Hematopoietic multipotent progenitor cell treated with erythropoietin and hydrocortisone succinate and interleukin-3 and kit ligand, for 15 days (in vitro differentiated cells): ENCODE measurements at regions not wholly inside any gene's neighbourhood (a gene's known extent, or its start where the extent isn't known, plus 50 kb on each side); places are given as distances from the start of the nearest gene placed in this dataset.
"Not testable (repeated sequence)": the region's sequence is repeated elsewhere in the genome, so short reads cannot be mapped to it uniquely, and the experiment has no call there.

Experiments used
- DNase-seq: peaks from one replicate; pipeline ENCODE4 v3.0.0-alpha.2; 2015; ENCODE audit warnings: low spot score

GRCh38 chr2:3115301-3116042, 262.1 kb downstream of the EIPR1 start:
- no peak for DNase-seq

DNA sequence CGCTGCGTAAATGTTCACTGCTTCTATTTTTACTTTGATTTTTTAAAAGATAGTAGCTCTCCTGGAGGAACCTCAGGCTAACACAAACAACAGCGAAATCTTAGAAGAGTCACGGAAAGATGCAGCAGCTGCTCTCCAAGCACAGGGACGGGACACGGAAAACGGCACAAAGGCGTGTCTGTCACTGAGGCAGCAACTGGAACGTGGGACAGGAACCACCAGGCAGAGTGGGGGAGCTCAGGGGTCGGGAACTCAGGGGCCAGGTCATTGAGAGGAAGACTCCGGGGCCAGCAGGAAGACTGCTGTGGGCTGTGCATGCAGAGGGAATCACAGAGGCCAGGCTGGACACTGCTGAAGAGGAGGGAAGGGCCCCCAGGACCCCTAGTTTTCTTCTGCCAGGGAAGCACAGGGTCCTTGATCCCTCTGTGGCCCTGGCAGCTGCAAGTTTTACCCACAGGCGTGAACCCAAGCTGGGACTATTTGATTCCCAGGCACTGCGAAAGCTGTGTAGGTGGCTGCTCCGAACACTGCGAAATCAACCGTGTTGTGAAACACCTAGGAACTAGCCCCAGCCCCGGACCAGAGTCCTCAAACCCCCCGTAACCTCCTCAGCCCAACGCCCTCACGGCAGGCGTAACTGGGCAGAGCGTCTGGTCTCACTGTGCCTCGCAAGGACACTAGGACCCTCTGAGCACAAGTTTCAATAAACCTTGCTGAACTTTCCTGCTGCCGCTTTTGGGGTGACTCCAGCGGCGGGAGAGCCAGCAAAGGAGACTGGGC, 263.0 kb downstream of the EIPR1 start:
- DNase-seq = no peak

GRCh38 chr2:3113769-3114168, 263.8 kb downstream of the EIPR1 start:
- no peak for DNase-seq

DNA sequence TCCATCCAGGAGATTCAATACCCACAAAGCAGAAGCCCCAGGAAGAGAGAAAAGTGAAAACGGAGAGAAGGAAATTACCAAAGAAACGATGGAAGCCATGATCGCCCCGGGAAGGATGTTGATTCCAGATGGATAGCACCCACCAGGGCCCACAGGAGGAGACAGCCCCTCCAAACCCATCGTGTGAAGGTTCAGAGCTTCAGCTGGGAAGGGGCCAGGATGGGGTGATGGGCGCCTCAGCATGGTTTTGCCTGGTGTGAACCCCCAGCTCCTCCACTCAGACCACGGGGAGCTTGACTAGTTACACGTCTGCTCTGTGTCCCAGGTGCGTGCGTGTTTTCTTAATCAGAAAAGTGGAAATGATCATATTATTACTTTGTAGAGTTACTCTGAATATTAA, 264.5 kb downstream of the EIPR1 start:
- DNase-seq = no peak

GRCh38 chr2:3112553-3112952, 265.1 kb downstream of the EIPR1 start:
- DNase-seq = no peak

GRCh38 chr2:3112131-3112530, 265.5 kb downstream of the EIPR1 start:
- no peak for DNase-seq

GRCh38 chr2:3110994-3111666, 266.5 kb downstream of the EIPR1 start:
- DNase-seq = no peak

- DNase-seq = no peak
Observed at GRCh38 chr2:3110555-3110954, 267.1 kb downstream of the EIPR1 start.

DNA sequence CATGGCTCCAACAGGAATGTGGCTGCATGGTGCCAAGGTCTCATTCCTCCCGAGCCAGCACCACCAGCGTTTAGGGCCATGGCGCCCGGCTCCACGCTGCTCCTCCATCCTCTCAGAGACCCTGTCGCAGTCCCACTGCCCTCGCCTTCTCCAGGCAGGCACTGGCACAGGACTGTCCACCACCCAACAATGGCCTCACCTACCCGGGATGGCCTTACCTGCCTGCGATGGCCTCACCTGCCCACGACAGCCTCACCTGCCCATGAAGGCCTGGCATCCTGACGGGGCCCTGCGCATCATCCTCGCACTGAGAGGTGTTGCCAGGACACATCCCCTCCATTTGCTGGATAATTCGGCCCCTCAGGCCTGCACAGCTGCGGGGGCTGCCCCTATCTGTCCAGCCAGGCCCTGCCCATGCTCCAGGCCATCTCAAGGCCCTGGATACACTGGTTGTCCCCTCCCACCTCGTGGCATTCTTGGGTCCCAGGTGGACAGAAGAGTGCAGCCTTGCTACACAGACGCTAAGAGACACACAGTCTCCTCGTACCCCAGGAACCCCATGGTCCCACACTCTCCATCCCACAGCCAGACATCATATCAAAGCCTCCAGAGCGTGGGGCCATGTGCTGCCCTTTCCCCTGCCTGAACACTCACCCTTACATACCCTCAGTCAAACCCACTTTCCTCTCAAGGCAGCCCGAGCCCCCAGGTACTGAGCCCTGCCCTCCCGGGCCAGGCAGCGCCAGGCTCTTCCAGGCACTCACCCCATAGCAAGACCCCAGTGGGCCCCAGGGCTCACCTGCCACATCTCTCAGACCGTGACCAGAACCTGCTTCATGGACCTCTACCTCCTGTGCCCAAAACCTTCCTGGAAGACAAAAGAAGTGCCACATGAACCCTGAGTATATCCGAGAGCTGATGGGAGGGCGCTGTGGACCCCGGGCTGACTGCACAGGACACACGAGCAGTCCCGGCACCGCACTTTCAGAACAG, 268.6 kb downstream of the EIPR1 start:
- no peak for DNase-seq

DNA sequence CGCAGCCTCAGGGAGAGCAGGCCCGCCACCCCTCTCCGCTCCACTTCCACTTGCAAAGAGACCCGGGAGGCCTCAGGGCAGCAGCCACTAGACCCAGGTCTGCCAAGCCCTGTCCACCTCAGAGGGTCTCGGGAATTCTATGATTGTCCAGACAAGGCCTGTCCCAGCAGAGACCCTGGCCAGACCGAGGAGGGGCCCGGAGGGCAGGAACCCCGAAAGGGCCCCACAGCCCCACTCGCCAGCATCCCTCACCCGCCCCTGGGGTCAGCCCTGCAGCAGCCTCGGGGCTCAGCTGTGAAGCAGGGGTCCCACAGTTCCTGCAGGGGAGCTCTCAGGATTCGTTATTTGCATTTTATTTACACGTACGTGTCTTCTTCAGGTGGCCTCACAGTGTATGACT, 269.5 kb downstream of the EIPR1 start:
- no peak for DNase-seq

- DNase-seq = no peak
Observed at GRCh38 chr2:3107567-3107966, 270.1 kb downstream of the EIPR1 start.

- DNase-seq = no peak
Observed at GRCh38 chr2:3105814-3106569, 271.6 kb downstream of the EIPR1 start.

- not testable (repeated sequence) for DNase-seq
Observed at GRCh38 chr2:3104958-3105813, 272.4 kb downstream of the EIPR1 start.

GRCh38 chr2:3104261-3104660, 273.4 kb downstream of the EIPR1 start:
- DNase-seq = no peak

DNA sequence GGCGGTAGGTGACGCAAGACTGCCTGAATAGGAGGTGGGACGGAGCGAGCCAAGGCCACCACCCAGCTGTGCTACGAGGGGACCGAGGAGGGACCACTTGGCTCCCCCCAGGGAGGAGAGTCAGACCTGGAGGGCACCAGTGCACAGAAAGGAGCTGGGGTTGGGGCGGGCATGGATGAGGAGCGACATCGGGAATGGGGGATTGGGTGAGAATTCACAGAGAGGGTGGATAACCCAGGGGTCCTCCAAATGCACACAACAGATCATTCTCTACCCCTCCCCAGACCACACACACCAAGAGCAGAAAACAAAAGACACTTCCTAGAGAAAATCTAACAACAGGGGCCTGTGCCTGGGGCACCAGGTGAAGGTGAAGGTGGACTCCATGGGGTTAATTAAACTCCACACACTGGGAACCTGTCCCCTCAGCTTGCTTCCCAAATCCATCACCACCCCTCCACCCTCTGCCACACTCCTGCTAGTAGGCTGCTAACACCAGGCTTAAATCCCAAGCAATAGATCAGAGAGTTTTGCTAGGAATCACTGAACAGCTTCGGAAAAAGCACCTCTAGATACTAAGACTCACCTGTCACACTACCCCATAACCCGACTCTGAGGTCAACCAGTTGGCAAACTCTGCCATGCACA, 274.6 kb downstream of the EIPR1 start:
- no peak for DNase-seq

GRCh38 chr2:3102081-3102921, 275.3 kb downstream of the EIPR1 start:
- no peak for DNase-seq

DNA sequence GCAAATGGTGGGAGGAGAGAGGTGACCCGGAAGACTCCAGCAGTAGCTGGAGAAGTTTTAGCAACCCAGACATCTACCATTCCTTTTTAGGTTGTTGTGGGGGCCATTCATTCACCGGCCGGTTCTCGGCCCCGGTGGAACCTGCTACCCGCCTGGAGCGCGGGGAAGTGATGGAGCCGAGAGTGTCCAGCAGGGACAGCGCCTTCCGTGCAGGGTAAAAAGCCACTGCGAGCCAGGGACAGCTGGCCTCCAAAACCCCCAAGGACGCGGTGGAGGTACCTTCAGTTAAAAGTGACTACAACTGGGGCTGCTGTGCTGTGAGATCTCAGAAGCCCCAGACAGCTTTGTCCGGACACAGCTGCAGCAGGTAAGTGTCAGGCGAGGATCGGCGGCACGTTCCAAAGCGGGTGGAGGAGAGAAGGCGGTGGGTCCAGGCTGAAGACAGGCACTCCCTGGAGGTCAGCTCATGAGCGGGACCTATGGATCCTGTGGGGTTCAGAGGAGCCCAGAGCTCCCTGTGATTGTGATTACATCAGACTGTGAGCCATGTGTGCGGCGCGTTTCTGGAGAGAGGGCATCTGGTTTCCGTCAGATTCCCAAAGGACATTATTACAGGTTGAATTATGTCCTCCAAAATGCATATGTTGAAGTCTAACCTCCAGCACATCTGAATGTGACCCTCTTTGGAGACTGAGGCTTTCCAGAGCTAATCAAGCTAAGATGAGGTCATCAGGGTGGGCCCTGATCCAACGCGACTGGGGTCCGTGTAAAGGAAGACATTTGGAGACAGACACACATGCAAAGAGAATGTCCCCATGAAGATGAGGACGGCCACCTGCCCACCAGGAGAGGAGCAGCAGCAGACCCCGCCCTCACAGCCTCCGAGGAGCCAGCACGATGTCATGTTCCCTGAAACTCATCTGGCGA, 276.3 kb downstream of the EIPR1 start:
- no peak for DNase-seq
